Tibial nerve (tissue), 4 donors: ENCODE measurements at regions not wholly inside any gene's neighbourhood (a gene's known extent, or its start where the extent isn't known, plus 50 kb on each side); places are given as distances from the start of the nearest gene placed in this dataset.

Source experiments
- CTCF ChIP-seq, 5 experiments: fragments of 200-600 bp in 3 of 5; fragments of 450-650 bp in 2 of 5; sonication (generic) in 3 of 5; IDR thresholded peaks; one replicate each; pipeline ENCODE4 v1.5.1; 2016 to 2019; ENCODE audit warnings: antibody characterized with exemption in 5 of 5, mild to moderate bottlenecking in 3 of 5, moderate library complexity in 2 of 5
- EP300 ChIP-seq, 2 donors: sonication (generic); formaldehyde crosslinking; IDR thresholded peaks; one replicate each; pipeline ENCODE4 v1.6.1; 2017; ENCODE audit warnings: antibody characterized with exemption in 2 of 2, mild to moderate bottlenecking in 1 of 2
- POLR2A ChIP-seq, 2 donors: fragments of 450-650 bp; IDR thresholded peaks; one replicate each; pipeline ENCODE4 v1.6.1; 2017; ENCODE audit warnings: antibody characterized with exemption in 2 of 2, mild to moderate bottlenecking in 2 of 2, moderate library complexity in 2 of 2

GRCh38 chr12:29025937-29026336 lies 123.1 kb upstream of the FAR2 start:
- no peak for TF ChIP-seq CTCF (IDR thresholded peaks at IDR 0.05)
- TF ChIP-seq POLR2A (IDR thresholded peaks at IDR 0.05) = no peak
- TF ChIP-seq EP300 (IDR thresholded peaks at IDR 0.05) = no peak
